ENCODE measurements at regions not wholly inside any gene's neighbourhood (a gene's known extent, or its start where the extent isn't known, plus 50 kb on each side); places are given as distances from the start of the nearest gene placed in this dataset.

DNA sequence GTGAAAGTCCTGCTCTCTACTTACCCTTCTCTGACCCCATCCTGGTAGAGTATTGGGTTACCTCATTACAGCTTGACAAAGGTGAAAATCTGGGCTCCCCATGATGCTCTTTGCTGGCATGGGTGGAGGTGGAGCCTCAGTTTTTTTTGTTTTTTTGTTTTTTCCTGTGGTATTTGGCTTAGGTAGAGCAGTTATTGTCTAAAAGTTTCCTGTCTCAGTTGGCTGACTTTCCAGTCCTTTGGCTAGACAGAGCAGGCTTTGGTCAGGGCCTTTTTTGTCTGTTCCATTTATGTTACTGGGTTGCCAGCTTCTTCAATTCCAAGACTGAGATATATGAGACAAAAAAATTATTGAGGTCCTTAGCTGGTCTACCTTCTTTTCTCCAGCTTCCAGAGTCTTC is 163.4 kb downstream of the GALC start:
- POLR2A ChIA-PET (ENCODE audit: unreplicated experiment), result no interaction called here
- dilution Hi-C loops (cut with HindIII; ENCODE audit: low sequenced_read_pairs, unreplicated experiment) (no loop called here), in situ Hi-C loops (cut with MboI; ENCODE audit: low sequenced_read_pairs) (no loop called here), intact Hi-C loops (cut with micrococcal nuclease) (no loop called here)
- CTCF ChIA-PET, result no interaction called here
- Histone ChIP-seq H2AK5ac (ENCODE audit: low read depth, low read length) (no peak overlapping the region), H3K9ac (ENCODE audit: low read depth, low read length) (no peak overlapping the region), H3K23ac (ENCODE audit: low read depth, low read length) (no peak overlapping the region), H4K5ac (ENCODE audit: low read depth, low read length) (no peak overlapping the region), H4K91ac (ENCODE audit: insufficient read depth, low read depth, low read length) (no peak overlapping the region), H2BK15ac (ENCODE audit: low read depth, low read length) (no peak overlapping the region), H3K79me1 (ENCODE audit: low read depth in 1 of 2, low read length in 2 of 2) (no peaks in the 10 kb centered on the region), H3K27me3 (ENCODE audit: control insufficient read depth, insufficient read depth, low read length) (no peaks in the 10 kb centered on the region), H2AFZ (replicated peaks; ENCODE audit: low read length, poor library complexity) (no peak overlapping the region), H3K4me2 (ENCODE audit: low read depth, low read length) (no peak overlapping the region), H4K20me1 (ENCODE audit: insufficient read depth, low read length) (no peaks in the 10 kb centered on the region), H3K14ac (replicated peaks; ENCODE audit: low read depth, low read length) (no peak overlapping the region), H2BK120ac (ENCODE audit: low read depth, low read length) (no peak overlapping the region), H2BK20ac (ENCODE audit: low read depth, low read length) (no peak overlapping the region), H3K18ac (ENCODE audit: low read depth, low read length) (no peak overlapping the region), H3K9me3 (ENCODE audit: control insufficient read depth, insufficient read depth, low read length) (peaks cover 2% of the 10 kb centered on the region; the same call in 1 of the 2 replicates), H3K27ac (ENCODE audit: insufficient read depth, low read length) (no peak overlapping the region), H3K4ac (ENCODE audit: low read depth, low read length) (no peak overlapping the region), H3K4me3 (ENCODE audit: insufficient read depth, low read depth, low read length) (no peak overlapping the region), H2AK9ac (replicated peaks; ENCODE audit: low read depth, low read length, poor library complexity) (no peak overlapping the region), H3K9me1 (ENCODE audit: insufficient read depth, low read length) (no peaks in the 10 kb centered on the region), H3K36me3 (ENCODE audit: control insufficient read depth, insufficient read depth, low read length) (no peaks in the 10 kb centered on the region), H3K56ac (ENCODE audit: extremely low read depth, insufficient read depth, low read length) (no peak overlapping the region), H4K8ac (ENCODE audit: low read depth in 2 of 2, low read length in 2 of 2) (no peak overlapping the region), H2BK5ac (ENCODE audit: low read depth, low read length, poor library complexity, severe bottlenecking) (no peak overlapping the region), H3K4me1 (ENCODE audit: control insufficient read depth, insufficient read depth, low read length) (no peaks in the 10 kb centered on the region)
- no peak for ATAC-seq (ENCODE audit: low read depth)
- BruUV-seq (replicated peaks), result no TSS peak
- TF ChIP-seq NFE2L2 (IDR thresholded peaks at IDR 0.05; ENCODE audit: low read depth, low read length) (no peak), MAZ (IDR thresholded peaks at IDR 0.05; ENCODE audit: borderline replicate concordance, low read depth, low read length) (no peak), CEBPB (IDR thresholded peaks at IDR 0.05; ENCODE audit: low read depth, low read length) (no peak)
- TF ChIP-seq, protein P1, sequence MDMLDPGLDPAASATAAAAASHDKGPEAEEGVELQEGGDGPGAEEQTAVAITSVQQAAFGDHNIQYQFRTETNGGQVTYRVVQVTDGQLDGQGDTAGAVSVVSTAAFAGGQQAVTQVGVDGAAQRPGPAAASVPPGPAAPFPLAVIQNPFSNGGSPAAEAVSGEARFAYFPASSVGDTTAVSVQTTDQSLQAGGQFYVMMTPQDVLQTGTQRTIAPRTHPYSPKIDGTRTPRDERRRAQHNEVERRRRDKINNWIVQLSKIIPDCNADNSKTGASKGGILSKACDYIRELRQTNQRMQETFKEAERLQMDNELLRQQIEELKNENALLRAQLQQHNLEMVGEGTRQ (IDR thresholded peaks at IDR 0.05; ENCODE audit: low read depth, low read length), result no peak
- TF ChIP-seq, protein P2, sequence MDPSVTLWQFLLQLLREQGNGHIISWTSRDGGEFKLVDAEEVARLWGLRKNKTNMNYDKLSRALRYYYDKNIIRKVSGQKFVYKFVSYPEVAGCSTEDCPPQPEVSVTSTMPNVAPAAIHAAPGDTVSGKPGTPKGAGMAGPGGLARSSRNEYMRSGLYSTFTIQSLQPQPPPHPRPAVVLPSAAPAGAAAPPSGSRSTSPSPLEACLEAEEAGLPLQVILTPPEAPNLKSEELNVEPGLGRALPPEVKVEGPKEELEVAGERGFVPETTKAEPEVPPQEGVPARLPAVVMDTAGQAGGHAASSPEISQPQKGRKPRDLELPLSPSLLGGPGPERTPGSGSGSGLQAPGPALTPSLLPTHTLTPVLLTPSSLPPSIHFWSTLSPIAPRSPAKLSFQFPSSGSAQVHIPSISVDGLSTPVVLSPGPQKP (IDR thresholded peaks at IDR 0.05; ENCODE audit: borderline replicate concordance, low read depth, low read length), result no peak
- TF ChIP-seq, protein P3, sequence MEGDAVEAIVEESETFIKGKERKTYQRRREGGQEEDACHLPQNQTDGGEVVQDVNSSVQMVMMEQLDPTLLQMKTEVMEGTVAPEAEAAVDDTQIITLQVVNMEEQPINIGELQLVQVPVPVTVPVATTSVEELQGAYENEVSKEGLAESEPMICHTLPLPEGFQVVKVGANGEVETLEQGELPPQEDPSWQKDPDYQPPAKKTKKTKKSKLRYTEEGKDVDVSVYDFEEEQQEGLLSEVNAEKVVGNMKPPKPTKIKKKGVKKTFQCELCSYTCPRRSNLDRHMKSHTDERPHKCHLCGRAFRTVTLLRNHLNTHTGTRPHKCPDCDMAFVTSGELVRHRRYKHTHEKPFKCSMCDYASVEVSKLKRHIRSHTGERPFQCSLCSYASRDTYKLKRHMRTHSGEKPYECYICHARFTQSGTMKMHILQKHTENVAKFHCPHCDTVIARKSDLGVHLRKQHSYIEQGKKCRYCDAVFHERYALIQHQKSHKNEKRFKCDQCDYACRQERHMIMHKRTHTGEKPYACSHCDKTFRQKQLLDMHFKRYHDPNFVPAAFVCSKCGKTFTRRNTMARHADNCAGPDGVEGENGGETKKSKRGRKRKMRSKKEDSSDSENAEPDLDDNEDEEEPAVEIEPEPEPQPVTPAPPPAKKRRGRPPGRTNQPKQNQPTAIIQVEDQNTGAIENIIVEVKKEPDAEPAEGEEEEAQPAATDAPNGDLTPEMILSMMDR (conservative IDR thresholded peaks at IDR 0.05; ENCODE audit: low read depth, low read length), result no peak
- DNase-seq, result no peak

Data from IMR-90 (cell line).